GM18861 (cell line): ENCODE measurements at regions not wholly inside any gene's neighbourhood (a gene's known extent, or its start where the extent isn't known, plus 50 kb on each side); places are given as distances from the start of the nearest gene placed in this dataset.
"Not testable (repeated sequence)": the region's sequence is repeated elsewhere in the genome, so short reads cannot be mapped to it uniquely, and the experiment has no call there.

ENCODE experiments used
- ATAC-seq: cut with Tn5 transposase; IDR thresholded peaks from one replicate; pipeline ENCODE4 v1.9.1; 2021; ENCODE audit not compliant: unreplicated experiment

DNA sequence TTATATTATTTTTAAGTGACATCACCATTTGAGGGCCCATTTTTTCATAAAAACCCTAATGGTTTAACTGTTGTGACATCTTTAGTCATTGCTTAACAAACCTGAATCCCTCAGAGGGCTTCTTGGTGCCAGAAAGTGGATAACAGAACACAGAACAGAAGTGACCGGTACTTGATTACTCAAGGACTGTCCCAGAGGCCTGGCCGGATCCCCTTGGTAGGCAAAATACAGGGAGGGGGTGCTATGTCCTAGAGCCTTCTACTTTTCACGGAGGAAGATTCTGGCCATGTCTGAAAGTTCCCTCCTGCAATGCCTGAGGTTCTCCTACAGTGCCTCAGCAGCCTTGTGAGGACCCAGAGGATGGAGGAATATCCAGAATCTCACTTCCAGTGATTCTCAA, 94.3 kb upstream of the DCLK2 start:
- ATAC-seq = no peak

DNA sequence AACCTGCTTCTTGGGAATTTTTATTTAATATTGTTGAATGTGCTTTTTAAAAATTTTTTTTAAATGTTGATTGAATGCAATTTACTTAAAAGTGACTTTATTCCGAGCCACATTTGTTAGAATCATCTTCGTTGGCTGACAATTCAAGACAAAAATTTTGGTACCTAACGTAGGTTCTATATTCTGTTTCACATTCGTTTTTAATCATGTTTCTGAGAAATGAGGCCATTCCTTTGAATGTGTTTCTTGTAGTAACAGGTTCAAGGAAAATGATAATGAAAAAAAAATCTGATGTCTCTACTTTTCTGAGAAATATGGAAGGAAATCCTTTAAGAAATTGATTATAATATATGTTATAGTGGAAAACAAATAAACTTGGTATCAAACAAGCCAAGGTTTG, 92.3 kb upstream of the DCLK2 start:
- ATAC-seq = no peak

DNA sequence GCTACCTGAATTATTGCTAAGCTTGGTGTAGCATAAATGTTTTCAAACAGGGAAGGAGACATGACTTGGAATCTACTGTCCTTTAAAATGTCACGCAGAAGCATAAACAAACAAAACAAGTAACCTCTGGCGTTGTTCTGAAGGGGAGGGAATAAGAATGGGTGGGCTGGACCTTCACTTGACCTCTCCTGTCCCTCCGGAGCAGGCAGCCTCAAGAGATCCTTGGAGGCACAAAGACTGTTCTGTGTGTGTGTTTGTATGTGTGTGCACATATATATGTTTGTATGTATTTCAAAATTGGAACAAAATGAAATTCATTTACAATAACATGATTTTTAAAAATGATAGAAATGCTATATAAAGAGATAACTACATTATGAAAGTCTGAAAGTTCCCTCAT, 91.3 kb upstream of the DCLK2 start:
- no peak for ATAC-seq

DNA sequence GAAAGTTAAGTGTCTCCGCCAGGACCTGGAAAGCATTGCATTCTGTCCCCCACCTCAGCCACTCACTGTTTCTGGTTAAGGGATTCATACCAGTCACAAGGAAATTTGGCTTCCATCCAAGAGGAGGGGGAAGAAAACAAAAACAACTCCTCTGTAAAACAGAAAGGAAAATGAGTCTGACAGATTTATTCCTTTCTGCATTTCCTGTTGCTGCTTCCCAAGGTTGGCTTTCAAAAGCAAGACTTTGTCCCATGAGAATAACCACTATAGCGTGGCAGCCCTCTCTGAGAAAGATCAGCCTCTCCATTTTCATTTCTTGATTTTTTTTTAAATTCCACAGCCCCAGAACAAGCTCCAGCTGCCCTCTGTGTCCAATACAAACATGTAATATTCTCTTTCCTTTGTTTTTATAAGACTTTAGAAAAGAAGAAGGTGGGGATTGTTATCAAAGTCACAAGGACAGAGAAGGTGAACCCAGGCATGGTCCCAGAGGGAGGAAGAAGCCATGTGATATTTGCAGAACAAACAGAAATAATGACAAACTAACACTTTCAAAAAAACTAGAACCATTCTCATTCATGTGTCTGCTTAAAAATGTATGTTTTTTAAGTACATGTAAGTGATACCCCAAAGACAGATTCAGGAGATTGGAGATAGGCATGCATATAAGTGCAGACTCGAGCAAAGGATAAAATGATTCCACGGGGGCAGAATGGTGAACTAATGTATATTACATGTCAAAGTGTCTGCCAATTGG, 90.7 kb upstream of the DCLK2 start:
- ATAC-seq = no peak

DNA sequence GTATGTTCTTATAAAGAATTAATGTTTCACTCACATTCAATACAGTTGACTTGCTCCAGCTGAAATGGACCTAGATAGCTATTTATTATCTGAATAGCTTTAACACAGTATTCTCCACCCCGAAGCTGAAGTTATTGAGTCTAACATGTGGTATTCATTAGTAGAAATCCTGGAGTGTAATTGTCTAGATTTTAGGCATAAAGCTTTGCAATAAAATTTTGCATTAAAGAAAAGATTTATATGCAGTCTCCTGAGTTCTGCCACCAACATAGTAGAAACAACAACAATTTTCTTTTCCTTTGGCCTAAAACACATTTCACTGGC, 90.2 kb upstream of the DCLK2 start:
- no peak for ATAC-seq

DNA sequence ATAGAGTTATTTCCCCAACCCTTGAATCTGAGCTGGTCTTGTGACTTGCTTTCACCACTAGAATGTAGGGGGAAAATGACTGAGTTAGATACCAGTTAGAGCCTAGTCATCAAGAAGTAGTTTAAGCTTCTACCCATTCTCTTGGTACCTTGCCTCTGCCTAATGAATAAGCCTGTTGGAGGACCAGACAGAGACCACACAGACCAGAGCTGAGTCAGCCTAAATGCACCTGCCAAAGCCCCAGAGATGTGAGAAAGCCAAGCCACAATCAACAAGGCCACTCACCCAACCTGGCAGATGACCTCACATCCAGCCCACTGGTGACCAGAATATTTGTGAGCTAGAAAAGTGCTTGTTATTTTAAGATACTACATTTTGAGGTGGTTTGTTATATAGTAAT, 85.2 kb upstream of the DCLK2 start:
- no peak for ATAC-seq

DNA sequence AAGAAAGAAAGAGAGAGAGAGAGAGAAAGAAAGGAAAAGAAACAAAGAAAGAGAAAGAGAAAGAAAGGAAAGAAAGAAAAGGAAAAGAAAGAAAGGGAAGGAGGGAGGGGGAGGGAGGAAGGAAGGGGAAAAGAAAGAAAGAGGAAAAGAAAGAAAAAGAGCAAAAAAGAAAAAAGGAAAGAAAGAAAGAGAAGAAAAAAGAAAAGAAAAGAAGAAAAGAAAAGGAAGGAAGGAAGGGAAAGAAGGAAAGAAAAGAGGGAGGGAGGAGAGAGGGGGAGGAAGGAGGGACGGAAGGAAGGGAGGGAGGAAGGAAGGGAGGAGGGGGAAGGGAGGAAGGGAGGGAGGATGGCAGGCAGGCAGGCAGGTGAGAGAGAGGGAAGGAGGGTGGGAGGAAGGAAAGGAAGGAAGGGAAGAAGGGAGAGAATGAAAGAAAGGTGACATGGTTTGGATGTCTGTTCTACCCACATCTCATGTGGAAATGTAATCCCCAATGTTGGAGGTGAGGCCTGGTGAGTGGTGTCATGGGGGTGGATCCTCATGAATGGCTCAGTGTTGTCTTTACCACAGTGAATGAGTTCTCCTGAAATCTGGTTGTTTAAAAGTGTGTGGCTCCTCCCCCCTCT, 83.0 kb upstream of the DCLK2 start:
- no peak for ATAC-seq

DNA sequence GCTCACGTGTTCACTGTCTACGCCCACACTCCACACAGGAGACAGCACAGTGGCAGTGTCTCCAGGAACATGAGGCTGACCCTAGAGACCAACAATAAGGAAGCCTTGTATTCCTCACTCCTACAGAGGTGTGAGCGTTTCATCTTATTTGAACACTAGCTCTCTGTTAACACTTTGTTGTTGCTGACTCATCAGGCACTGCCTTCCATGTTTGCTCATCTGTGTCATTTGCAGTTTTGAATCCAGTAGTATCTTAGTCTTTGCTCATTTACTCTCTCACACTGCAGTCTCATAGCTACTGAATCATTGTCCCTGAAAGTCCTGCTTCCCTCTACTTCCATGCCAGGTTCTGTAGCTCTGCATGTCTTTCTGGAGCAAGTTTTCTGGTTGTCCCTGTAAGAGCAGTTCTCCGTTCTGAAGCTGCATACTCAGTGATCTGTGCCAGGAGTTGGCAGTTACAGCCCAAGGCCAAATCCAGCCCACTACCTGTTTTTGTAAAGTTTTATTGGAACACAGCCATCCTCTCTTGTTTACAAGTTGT, 80.3 kb upstream of the DCLK2 start:
- no peak for ATAC-seq

DNA sequence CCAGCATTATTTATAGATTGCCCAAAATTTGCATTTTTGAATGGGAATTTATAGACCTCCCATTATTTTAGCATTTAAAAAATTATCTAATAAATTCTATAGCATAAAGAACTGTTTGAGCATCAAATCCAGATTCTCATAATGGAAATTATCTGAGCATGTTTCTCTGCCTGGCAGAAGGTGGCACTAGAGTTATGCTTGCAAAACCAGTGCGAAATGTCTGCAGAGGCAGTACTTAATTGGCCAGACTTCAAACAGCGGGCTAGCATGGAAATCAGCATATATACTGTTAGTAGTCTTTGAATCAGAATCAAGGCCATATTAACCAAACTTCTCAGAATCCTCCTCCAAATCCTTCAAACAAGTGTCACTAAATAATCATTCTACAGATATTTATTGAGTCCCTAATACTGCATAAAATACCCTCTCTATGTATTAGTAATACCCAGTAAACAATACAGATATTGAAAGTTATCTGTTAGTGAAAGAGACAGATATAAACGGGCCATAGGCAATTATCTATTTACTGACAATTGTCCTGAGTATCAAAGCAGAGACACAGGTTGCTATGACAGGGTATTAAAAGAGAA, 78.7 kb upstream of the DCLK2 start:
- no peak for ATAC-seq

DNA sequence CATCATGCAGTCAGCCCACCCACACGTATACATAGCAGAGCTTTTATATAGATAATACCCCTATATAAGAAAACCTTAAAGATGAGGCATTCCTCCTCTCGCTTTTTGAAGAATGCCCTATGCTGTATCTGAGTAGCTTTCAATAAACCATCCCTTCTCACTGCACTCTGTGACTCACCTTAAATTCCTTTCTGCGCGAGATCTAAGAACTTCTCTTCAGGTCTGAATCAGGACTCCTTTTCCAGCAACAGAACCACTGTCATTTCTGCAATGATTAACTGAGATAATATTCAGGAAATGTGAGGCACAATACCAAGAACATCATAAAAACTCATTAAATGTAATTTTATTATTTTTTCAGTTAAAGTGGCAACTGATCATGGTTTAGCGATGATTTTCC, 76.4 kb upstream of the DCLK2 start:
- ATAC-seq = no peak

DNA sequence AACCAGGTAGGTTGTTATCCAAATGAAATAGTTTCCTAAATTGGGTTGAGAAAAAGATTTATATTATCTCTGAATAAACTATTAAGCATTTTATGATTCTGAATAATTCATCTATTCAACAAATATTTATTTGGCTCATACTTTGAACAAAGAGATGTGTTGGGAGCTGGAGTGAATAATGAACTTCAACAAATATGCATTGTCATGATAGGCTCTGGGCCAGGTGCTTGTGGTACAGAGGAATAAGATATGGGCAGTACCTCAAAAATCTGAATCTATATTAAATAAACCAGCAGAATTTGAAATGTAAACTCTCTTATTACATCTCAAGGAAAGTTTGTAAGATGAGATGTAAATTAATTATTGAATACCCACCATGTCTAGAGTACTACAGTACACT, 75.7 kb upstream of the DCLK2 start:
- no peak for ATAC-seq

DNA sequence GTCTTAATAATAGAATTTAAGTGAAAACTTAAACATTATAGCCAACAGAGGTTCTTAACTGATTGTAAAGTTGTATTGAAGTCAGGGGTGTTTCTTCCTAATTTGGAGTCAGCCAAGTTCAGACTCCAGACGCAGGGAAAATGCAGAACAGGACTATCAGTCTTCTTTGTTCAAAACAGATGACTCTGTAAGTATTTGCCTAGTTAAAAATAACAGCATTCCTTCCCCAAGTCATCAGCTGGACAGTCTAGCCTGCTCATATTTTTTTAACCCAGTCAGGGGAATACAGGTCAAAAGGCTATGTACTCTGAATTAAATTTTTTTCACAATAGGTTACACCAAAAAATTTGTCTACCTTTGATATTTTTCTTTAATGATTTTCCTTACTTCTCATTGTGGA, 73.8 kb upstream of the DCLK2 start:
- no peak for ATAC-seq

DNA sequence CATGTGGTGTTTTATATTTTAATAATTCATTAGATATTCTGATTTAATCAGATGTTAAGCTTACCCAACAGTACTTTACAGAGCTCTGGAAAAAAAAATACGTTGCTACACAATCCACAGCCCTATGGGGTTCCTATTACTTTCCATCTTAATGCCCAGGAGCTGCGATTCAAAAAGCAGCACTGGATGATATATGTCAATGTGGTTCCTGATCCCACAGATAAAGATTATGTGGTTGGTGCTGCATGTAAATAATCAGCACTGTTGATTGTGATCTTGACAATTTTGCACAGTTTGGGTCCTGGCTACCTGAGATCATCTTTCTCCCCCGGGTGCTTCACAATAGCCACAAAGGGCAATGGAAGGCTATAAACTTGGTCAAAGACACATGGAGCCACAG, 72.7 kb upstream of the DCLK2 start:
- no peak for ATAC-seq

DNA sequence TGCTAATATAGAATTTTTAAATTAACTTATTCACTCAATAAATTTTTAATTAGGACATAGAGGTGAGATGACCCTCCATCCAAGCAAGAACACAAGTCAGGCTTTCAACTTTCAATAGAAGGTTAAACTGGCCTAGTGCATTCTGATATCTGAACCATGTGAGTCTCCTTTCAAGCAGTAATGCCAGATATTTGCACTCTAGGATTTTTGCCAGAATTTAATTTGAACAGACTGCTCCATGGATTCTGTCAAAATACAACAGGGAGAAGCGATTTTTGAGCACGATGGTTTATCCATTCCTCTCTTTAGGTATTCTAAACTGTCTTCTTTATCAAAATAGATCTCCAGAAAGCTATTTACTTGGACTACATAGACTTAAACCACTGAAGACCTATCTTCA, 72.0 kb upstream of the DCLK2 start:
- no peak for ATAC-seq

DNA sequence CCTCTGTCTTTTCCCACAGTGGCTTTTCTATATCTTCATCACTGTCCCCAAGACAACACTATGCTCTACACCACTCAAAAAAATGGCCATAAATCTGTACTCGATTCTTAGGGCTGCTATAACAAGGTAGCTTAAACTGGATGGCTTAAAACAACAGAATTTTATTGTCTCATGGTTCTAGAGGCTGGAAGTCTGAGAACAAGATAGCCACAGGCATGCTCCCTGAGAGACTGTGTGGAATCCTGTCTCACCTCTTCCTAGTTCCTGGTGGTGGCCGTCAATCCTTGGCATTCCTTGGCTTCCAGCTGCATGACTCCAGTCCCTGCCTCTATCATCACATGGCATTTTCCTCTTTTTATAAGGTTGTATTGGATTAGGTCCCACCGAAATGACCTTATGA, 70.7 kb upstream of the DCLK2 start:
- ATAC-seq = no peak

DNA sequence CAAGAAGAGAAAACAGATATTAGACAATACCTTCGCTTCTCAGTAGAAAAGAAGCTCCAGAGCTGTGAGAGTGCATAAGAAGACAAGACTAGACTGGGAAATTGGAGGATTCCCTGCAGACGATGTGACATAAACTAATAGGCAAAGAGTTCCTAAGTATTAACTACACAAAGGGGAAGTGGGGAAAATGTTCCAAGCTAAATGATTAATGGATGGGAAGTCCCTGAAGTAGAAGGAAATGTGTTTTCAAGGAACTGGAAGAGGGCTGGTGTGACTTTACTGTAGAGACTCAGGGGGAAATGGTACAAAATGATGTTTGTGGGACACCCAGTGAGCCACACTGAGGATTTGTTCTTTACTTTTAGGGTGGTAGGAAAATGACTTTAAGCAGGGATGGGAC, 69.7 kb upstream of the DCLK2 start:
- ATAC-seq = no peak

DNA sequence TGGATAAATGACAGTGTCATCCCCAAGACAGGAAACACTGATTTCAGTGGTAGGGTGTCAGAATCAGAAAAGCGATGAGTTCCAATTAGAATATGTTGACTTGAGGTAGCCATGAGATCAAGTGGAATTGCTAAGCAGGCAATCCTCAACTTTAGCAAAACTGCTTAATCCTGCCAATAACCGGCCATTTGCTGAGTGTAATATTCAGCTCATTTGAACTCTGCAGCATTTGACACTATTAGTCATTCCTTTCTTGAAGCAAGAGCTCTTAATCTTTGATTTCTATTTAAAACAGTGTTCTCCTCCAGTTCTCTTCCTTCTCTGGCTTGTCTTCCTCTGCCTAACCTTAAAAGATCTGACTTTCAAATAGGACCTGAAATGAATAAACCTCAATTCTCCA, 68.7 kb upstream of the DCLK2 start:
- ATAC-seq = no peak

DNA sequence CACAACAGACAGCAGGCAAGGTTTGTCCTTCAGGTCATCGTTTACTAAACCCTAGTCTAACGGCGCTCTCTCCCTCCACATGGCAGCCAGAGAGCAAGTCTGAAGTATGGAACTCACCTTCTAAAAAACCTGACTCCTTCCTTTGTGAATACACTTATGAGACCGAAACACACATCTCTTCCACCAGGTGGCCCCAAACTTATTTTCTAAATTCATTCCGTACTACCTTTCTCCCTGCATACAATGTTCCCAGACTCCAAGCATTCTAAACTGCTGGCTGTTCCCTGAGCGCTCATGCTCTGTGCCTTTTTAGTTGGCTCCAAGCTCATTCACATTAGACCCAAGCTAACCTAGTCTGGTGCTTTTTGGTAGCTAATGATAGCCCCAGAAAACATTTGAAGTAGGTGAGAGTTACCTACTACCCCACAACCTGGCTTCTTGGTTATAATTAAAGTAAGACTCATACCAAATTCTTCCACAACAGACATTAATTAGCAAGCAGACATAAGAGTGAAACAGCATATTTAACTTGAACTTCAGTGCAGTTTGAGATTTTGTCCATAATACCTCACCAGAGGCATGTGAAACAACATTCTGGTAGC, 67.6 kb upstream of the DCLK2 start:
- peak; percentile 69 for ATAC-seq

DNA sequence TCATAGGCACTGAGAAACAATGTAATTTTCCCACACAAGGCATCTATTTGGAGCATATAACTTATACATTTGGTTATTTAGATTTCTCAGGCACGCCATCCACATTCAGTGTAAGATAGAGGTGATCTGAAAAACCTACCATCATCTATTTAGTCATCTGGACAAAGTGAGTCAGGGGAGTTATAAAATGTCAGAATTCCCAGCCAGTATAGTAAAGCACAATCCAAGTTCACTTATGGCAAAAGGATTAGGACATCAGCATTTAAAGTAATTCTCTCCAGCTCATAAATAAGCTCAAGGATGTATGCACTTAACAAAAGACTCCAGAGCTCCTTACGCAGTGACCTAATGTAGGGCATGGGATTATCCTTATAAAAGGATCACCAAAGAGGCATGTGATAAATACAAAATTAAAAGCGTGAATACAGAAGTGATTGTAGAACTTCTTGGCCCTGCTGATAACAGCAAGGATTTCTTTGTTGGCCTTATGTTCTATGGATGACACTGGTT, 65.3 kb upstream of the DCLK2 start:
- no peak for ATAC-seq

DNA sequence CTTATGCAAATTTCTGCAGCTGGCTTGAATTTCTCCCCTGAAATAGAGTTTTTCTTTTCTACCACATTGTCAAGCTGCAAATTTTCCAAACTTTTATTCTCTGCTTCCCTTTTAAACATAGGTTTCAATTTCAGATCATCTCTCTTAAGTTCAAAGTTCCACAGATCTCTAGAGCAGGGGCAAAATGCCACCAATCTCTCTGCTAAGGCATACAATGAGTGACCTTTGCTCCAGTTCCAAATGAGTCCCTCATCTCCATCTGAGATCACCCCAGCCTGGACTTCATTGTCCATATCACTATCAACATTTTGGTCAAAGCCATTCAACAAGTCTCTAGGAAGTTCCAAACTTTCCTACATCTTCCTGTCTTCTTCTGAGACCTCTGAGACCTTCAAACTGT, 62.3 kb upstream of the DCLK2 start:
- ATAC-seq = not testable (repeated sequence)

DNA sequence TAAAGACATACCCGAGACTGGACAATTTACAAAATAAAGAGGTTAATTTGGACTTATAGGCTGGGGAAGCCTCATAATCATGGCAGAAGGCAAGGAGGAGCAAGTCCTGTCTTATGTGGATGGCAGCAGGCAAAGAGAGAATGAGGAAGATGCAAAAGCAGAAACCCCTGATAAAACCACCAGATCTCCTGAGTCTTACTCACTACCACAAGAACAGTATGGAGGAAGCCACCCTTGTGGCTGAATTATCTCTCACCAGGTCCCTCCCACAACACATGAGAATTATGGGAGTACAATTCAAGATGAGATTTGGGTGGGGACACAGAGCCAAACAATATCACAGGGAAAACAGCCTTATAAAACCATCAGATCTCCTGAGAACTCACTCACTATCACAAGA, 61.6 kb upstream of the DCLK2 start:
- ATAC-seq = not testable (repeated sequence)

DNA sequence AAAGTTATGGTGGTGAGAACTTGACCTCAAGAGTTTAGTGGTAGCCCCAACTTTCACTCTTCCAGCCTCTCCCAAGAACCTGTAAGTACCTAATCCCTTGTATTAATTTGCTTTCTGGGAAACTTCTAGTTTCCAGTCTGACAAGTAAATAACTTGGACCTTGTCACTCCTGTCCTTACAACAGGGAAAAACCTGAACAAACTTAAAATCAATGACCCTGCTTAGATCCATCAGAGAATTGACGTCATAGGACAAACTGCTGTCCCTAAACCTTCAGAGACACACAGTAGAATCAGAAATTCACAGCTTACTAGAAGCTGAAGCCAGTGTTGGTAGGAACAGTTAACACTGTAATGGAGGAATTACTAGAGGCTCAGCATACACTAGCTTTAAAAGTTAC, 60.0 kb upstream of the DCLK2 start:
- no peak for ATAC-seq
